ENCODE measurements at regions not wholly inside any gene's neighbourhood (a gene's known extent, or its start where the extent isn't known, plus 50 kb on each side); places are given as distances from the start of the nearest gene placed in this dataset.

- ATAC-seq (replicated peaks in 1 of 2): no peak
- peaks cover 4 to 5% of the 10 kb centered on the region in 2 donors for H3K9me3 Mint-ChIP-seq
- no peak overlapping the region for H3K27ac Mint-ChIP-seq
- no peak overlapping the region for H3K4me3 Mint-ChIP-seq
- DNase-seq: no peak
- H3K27me3 Mint-ChIP-seq (ENCODE audit: low read depth): peaks cover 27% of the 10 kb centered on the region
- no peaks in the 10 kb centered on the region for H3K4me1 Mint-ChIP-seq (ENCODE audit: low read depth)
- H3K36me3 Mint-ChIP-seq (ENCODE audit: insufficient read depth in 2 of 2): no peaks in the 10 kb centered on the region
Observed at GRCh38 chr12:132391326-132392041, 62.1 kb upstream of the GALNT9 start.

GRCh38 chr12:132390287-132391076, 61.1 kb upstream of the GALNT9 start:
- Mint-ChIP-seq H3K36me3 (ENCODE audit: insufficient read depth in 2 of 2) (no peaks in the 10 kb centered on the region), H3K4me1 (ENCODE audit: low read depth) (no peaks in the 10 kb centered on the region), H3K27me3 (ENCODE audit: low read depth) (peaks cover 22% of the 10 kb centered on the region), H3K27ac (no peak overlapping the region), H3K4me3 (no peak overlapping the region), H3K9me3 (peaks cover 4 to 5% of the 10 kb centered on the region in 2 donors)
- no peak for ATAC-seq (replicated peaks in 1 of 2)
- DNase-seq: no peak

GRCh38 chr12:132389526-132390286, 60.3 kb upstream of the GALNT9 start:
- Mint-ChIP-seq H3K4me3 (no peak overlapping the region), H3K9me3 (peaks cover 4 to 5% of the 10 kb centered on the region in 2 donors), H3K27me3 (ENCODE audit: low read depth) (peaks cover 22% of the 10 kb centered on the region), H3K36me3 (ENCODE audit: insufficient read depth in 2 of 2) (no peaks in the 10 kb centered on the region), H3K27ac (no peak overlapping the region), H3K4me1 (ENCODE audit: low read depth) (no peaks in the 10 kb centered on the region)
- no peak for DNase-seq
- no peak for ATAC-seq (replicated peaks in 1 of 2)

GRCh38 chr12:132389026-132389425, 59.6 kb upstream of the GALNT9 start:
- no peak overlapping the region for H3K4me3 Mint-ChIP-seq
- DNase-seq (no peak), ATAC-seq (replicated peaks in 1 of 2) (no peak)
- no peak overlapping the region for H3K27ac Mint-ChIP-seq
- H3K9me3 Mint-ChIP-seq: no peaks in the 10 kb centered on the region
- no peaks in the 10 kb centered on the region for H3K36me3 Mint-ChIP-seq (ENCODE audit: insufficient read depth in 2 of 2)
- no peaks in the 10 kb centered on the region for H3K4me1 Mint-ChIP-seq (ENCODE audit: low read depth)
- H3K27me3 Mint-ChIP-seq (ENCODE audit: low read depth): peaks cover 22% of the 10 kb centered on the region

GRCh38 chr12:132388379-132389015, 59.1 kb upstream of the GALNT9 start:
- H3K27me3 Mint-ChIP-seq (ENCODE audit: low read depth): peaks cover 22% of the 10 kb centered on the region
- ATAC-seq (replicated peaks in 1 of 2) (no peak), DNase-seq (no peak)
- no peak overlapping the region for H3K4me3 Mint-ChIP-seq
- no peaks in the 10 kb centered on the region for H3K9me3 Mint-ChIP-seq
- H3K4me1 Mint-ChIP-seq (ENCODE audit: low read depth): no peaks in the 10 kb centered on the region
- H3K36me3 Mint-ChIP-seq (ENCODE audit: insufficient read depth in 2 of 2): no peaks in the 10 kb centered on the region
- H3K27ac Mint-ChIP-seq: no peak overlapping the region

- no peak overlapping the region for H3K4me3 Mint-ChIP-seq
Observed at GRCh38 chr12:132386926-132387497, 57.6 kb upstream of the GALNT9 start.

GRCh38 chr12:132385923-132386751, 56.7 kb upstream of the GALNT9 start:
- H3K4me1 Mint-ChIP-seq (ENCODE audit: low read depth): no peaks in the 10 kb centered on the region
- ATAC-seq (replicated peaks in 1 of 2) (no peak), DNase-seq (no peak)
- no peaks in the 10 kb centered on the region for H3K36me3 Mint-ChIP-seq (ENCODE audit: insufficient read depth in 2 of 2)
- H3K27me3 Mint-ChIP-seq (ENCODE audit: low read depth): peaks cover 22% of the 10 kb centered on the region
- no peak overlapping the region for H3K4me3 Mint-ChIP-seq
- H3K27ac Mint-ChIP-seq: no peak overlapping the region
- no peaks in the 10 kb centered on the region for H3K9me3 Mint-ChIP-seq

More at GRCh38 chr12:132386926-132387497, 57.6 kb upstream of the GALNT9 start:
- DNase-seq (no peak), ATAC-seq (replicated peaks in 1 of 2) (no peak)
- H3K36me3 Mint-ChIP-seq (ENCODE audit: insufficient read depth in 2 of 2): no peaks in the 10 kb centered on the region
- H3K27ac Mint-ChIP-seq: no peak overlapping the region
- no peaks in the 10 kb centered on the region for H3K9me3 Mint-ChIP-seq
- no peaks in the 10 kb centered on the region for H3K4me1 Mint-ChIP-seq (ENCODE audit: low read depth)
- H3K27me3 Mint-ChIP-seq (ENCODE audit: low read depth): peaks cover 22% of the 10 kb centered on the region

- peaks cover 22% of the 10 kb centered on the region for H3K27me3 Mint-ChIP-seq (ENCODE audit: low read depth)
- H3K4me1 Mint-ChIP-seq (ENCODE audit: low read depth): no peaks in the 10 kb centered on the region
- no peak for ATAC-seq (replicated peaks in 1 of 2)
Observed at GRCh38 chr12:132384916-132385774, 55.8 kb upstream of the GALNT9 start.

GRCh38 chr12:132380641-132381040, 51.3 kb upstream of the GALNT9 start:
- H3K9me3 Mint-ChIP-seq: no peaks in the 10 kb centered on the region
- no peak for ATAC-seq (replicated peaks in 1 of 2)
- DNase-seq: no peak
- H3K27me3 Mint-ChIP-seq (ENCODE audit: low read depth): peaks cover 21% of the 10 kb centered on the region
- H3K4me1 Mint-ChIP-seq (ENCODE audit: low read depth): no peaks in the 10 kb centered on the region
- H3K27ac Mint-ChIP-seq: no peak overlapping the region
- no peak overlapping the region for H3K4me3 Mint-ChIP-seq
- H3K36me3 Mint-ChIP-seq (ENCODE audit: insufficient read depth in 2 of 2): no peaks in the 10 kb centered on the region

More at GRCh38 chr12:132384916-132385774, 55.8 kb upstream of the GALNT9 start:
- DNase-seq: no peak
- no peaks in the 10 kb centered on the region for H3K9me3 Mint-ChIP-seq
- H3K27ac Mint-ChIP-seq: no peak overlapping the region
- no peaks in the 10 kb centered on the region for H3K36me3 Mint-ChIP-seq (ENCODE audit: insufficient read depth in 2 of 2)
- H3K4me3 Mint-ChIP-seq: no peak overlapping the region

- Mint-ChIP-seq H3K4me3 (no peak overlapping the region), H3K27ac (no peak overlapping the region), H3K9me3 (no peaks in the 10 kb centered on the region), H3K4me1 (ENCODE audit: low read depth) (no peaks in the 10 kb centered on the region), H3K27me3 (ENCODE audit: low read depth) (peaks cover 23% of the 10 kb centered on the region), H3K36me3 (ENCODE audit: insufficient read depth in 2 of 2) (no peaks in the 10 kb centered on the region)
- ATAC-seq (replicated peaks in 1 of 2) (no peak), DNase-seq (no peak)
Observed at GRCh38 chr12:132379996-132380395, 50.6 kb upstream of the GALNT9 start.

GRCh38 chr12:132379576-132379975, 50.2 kb upstream of the GALNT9 start:
- H3K27me3 Mint-ChIP-seq (ENCODE audit: low read depth): peaks cover 26% of the 10 kb centered on the region
- ATAC-seq (replicated peaks in 1 of 2) (no peak), DNase-seq (no peak)
- no peak overlapping the region for H3K27ac Mint-ChIP-seq
- no peak overlapping the region for H3K4me3 Mint-ChIP-seq
- H3K4me1 Mint-ChIP-seq (ENCODE audit: low read depth): no peaks in the 10 kb centered on the region
- no peaks in the 10 kb centered on the region for H3K36me3 Mint-ChIP-seq (ENCODE audit: insufficient read depth in 2 of 2)
- H3K9me3 Mint-ChIP-seq: no peaks in the 10 kb centered on the region
